ENCODE measurements at regions not wholly inside any gene's neighbourhood (a gene's known extent, or its start where the extent isn't known, plus 50 kb on each side); places are given as distances from the start of the nearest gene placed in this dataset.
"Not testable (repeated sequence)": the region's sequence is repeated elsewhere in the genome, so short reads cannot be mapped to it uniquely, and the experiment has no call there.

DNA sequence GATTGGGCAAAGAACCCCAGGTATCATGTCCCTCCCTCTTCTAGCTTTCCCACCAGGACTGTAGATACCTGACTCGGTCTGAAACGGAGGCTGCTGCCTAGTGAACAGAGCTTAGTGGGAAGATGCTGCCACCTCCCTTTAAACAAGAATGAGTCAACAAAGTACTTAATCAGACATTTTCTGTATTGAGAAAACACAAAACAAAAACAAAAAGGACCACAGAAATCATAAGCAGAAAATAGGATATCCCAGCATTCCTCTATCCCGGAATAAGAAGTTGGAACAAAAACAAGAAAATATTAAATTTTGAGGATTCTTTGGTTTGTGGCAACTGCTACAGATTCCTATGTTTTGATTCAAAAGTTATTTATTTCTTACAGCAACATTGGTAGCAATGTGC is 51.7 kb upstream of the COL8A1 start:
- DNase-seq = no peak

DNA sequence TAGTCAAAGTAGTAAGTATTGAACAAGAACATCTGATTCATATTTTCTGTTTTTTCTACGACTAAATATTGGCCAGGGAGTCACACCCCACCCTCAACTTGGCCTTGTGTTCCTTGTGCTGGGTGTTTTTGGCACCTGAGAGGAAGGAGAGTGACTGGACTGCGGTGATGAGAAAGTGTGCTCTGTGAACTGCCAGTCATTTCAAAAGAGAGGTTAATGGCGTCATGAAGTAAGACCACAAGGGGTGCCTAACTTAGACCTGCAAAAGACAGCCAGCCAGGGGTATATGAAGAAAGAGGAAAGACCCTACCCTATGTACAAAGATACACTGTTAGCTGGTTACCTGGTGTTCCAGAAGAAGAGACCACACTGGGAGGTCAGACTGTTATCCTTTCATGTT is 58.4 kb upstream of the COL8A1 start:
- DNase-seq = no peak

DNA sequence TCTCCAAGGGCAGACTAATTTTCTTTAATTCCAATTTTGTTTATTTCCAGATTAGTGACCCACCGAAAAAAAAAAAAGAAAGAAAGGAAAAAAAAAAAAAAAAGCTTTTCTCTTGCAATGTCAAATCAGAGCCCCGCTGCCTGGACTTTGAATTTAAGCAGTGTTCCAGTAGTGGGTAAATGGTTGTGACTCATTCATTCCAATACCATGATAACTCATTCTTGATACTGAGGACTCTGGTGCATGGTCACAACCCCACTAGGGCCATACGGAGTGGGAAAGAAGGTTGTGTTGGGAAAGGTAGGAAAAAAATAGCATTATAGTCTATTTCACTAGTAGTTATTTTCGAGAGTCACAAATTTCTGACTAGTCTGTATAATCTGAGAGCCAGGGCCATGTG is 59.1 kb upstream of the COL8A1 start:
- DNase-seq = no peak

DNA sequence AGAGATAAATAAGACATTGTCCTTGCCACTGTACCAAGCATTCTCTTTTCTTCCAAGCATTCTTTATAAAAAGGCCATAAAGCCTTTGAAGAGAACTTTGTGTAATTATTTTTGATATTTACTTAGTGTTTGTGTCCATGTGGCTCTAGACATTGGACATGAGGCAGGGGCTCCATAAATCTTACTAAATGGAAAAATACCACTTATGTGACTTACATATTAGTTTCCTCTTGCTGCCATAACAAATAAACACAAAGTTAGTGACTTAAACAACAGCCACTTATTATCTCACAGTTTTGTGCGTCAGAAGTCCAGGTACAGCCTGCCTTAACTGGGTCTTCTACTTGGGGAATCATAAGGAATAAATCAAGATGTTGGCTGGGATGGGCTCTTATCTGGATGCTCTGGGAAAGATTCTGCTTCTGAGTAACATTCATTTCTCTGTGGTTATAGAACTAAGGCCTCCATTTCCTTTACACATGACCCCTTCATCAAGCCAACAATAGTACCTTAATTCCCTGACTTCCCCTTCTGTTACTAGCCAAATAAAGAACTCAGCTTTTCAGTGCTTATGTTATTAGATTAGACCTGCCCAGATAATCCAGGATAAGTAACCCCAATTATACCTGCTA is 59.9 kb upstream of the COL8A1 start:
- DNase-seq = no peak

DNA sequence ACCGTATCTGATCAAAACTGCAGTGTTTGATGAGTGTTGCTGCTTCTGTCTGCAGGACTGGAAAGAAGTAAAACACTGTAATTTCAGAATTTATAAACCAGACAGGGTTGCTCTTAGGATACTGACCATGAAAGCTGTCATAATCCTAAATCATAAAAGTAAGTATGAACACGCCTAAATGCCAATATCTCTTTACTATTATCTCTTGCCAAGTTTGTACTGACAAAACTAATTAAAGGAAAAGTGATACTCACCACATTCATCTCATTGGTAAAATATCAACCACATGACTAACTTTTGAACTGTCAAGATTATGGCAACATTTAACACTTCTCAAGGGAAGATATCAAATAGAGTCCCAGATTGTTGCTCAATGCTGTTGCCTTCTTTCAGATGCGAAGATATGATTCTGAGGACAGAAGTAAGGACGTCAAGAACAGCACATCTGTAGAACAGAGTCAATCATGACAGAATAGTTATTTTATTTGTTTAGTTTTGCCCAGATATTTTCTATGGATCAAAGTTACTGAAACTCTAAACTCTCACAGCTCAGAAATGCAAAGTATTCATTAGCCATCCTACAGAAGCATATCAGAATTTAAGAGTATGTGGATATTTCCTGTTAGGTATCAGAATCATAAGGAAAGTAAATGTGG is 61.4 kb upstream of the COL8A1 start:
- no peak for DNase-seq

DNA sequence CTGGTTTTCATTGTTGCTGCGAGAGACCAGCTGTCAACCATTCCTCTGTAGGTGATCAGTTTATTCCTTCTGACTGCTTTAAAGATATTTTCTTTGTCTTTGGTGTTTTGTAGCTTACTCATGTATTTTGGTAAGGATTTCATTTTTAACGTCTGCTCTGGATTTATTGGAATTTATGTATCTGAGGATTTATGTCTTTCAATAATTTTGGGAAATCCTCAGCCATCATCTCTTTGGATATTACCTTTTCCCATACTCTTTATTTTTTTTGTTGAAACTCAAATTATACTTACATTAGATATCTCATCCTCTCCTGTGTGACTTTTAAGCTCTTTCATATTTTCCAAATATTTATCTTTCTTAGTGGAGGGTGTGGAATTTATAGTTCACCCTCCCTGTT is 62.7 kb upstream of the COL8A1 start:
- no peak for DNase-seq

DNA sequence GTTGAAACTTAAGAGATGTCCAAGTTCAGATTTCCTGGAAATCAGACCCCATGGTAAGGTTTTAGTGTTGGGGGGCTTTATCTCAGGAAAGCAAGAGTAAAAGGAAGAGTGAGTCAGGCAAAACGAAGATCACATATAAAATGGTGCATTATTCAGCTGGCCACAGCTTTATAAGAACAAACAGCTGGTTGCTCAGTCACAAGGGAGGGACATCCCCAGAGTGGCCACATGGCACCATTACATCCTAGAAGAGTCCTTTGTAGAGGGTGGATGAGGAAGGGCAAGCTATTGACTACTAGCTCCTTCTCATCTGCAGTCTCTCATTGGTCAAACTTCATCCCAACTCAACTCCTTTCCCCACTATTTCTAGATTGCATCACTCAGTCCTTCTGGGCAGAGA is 68.3 kb upstream of the COL8A1 start:
- DNase-seq = no peak

DNA sequence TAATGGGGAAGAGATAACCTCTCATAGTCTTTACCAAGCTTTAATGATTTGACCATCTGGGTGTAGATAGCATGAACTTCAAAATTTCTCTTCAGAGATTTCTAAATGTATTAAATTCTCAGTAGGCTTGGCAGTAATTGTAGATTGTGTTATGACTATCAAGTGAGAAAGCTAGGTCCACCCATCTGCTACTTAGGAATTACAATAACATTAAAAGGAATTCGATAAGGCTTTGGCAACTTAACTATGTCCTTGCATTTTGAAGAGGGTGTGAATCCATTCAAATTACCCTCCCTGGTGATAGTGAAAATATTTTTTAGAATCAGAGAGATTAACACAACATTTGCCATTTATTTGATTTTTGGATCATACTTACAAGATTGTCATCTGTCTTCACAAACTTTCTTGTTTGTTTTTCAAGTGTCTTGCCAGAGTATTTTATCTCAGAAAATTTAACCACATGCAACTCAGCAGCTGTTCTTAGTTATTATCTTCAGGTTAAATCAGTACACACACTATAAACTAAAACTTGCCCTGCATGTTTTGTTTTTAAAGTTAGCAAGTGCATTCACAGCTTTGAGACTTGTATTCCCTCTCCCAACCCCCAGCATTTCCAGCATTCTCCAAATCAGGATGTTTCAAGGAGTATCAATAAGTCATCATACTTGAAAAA is 69.6 kb upstream of the COL8A1 start:
- no peak for DNase-seq

DNA sequence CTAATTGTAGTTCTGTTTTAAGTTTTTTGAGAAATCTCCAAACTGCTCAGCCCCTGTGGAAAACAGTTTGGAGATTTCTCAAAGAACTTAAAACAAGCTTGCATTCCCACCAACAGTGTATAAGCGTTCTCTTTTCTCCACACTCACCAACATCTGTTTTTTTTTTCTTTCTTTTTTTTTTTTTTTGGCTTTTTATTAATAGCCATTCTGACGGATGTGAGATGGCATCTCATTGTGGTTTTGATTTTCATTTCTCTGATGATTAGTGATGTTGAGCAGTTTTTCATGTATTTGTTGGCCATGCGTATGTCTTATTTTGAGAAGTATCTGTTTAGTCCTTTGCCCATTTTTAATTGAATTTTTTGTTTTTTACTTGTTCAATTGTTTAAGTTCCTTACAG is 73.1 kb upstream of the COL8A1 start:
- no peak for DNase-seq

DNA sequence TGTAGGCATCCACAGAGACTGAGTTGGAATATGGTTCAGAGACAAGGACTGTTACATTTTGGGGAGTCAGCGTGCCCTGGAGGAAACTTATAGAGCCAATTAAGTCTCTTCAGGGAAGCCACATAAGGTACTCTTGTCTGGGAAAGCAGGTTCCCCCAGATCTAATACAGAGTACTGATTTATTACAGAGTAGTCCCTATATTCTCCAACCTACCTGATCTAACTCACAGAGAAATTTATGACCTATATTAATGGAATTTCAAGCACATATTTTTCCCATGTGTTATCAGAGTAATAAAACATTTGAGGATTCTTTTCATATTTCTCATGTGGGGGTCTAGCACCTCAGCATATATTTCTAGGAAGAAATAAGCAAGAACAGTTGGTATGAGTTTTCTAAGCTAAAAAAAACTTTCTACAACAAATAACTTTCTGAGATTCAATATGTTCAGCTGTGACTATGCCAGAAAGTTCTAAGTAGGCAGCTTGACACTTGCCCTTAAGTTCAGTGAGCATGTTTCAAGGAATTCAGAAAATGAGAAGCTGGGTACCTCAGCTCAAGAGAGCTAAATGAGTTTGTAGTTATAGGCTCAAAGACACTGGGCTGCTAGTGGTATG is 75.3 kb upstream of the COL8A1 start:
- DNase-seq = no peak

DNA sequence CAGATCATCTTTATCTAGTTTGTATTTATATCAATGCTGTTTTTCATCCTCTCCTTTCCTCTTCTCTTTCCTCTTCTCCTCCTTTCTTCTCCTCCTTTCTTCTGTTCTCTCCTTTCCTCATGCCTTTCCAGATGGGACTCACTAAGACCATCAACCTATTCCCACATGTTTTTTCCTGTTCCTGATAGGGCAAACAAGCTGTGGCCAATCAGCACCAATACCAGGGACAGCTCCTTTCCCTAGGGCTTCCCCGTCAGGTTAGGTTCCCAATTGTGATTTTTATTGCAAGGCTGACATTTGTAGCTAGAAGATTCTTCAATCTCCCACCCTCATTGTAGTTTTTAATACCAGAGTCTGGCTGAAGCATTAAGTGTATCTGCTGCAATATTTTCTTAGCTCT is 76.3 kb upstream of the COL8A1 start:
- DNase-seq = no peak

DNA sequence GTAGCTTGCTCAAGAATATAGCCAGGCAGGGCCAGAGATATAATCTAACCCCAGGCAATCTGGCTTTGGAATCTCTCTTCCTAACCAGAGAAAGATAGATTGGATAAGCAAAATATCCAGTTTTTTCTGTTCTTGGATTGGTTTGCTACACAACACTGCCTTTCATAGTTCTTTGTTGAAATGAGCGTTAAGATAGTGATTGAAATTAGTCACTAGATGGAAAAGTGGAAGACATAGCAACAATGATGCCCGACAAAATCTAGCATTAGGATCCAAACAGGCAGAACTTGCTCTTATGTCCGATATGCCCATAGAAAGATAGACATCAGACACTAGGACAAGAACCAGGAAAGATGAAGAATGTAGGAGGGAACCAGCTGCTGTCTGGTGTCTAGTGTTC is 77.3 kb upstream of the COL8A1 start:
- DNase-seq = no peak

DNA sequence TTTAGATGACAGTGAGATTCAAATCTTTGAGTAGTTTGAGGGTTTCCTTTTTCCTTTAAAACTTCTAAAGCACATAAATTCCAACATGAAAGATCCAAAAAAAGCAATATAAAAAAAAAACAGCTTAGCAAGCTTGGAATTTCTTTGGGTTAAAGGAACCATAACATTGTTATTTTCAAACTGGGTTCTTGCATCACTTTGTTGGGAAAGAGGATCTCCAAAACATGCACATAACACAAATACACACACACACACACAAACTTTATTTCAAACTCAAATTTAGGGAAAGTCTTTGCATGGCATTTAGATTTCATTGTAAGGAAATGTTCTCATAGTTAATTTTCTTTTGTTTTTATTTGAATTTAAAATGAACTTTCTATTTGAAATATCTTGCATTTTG is 79.2 kb upstream of the COL8A1 start:
- DNase-seq = no peak

DNA sequence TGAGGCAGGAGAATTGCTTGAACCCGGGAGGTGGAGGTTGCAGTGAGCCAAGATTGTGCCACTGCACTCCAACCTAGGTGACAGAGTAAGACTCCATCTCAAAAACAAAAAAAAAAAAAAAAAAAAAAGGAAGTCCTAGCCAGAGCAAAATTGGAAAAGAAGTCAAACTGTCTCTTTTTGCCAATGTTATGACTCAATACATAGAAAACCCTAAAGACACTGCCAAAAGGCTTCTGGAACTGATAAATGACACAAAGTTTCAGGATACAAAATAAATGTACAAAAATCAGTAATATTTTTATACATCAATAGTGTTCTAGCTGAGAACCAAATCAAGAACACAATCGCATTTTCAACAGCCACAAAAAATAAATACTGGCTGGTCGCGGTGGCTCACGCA is 82.5 kb upstream of the COL8A1 start:
- not testable (repeated sequence) for DNase-seq

DNA sequence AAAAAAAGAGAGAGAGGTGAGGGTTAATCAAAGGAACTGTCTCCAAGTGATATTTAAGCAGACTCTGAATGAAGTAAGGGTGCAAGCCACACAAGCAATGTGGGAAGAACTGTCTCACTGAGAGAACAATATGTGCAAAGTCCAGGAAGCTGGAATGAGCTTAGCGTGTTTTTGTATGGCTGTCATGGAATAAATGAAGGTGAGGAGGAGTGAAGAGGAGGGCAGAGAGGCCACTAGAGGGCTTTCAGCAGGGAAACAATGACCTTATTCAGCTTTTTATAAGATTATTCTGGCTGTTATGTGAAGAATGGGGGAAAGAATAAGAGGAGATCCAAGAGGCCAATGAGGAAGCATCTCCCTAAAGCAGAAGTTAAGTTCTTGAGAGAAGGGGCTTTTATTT is 86.9 kb upstream of the COL8A1 start:
- DNase-seq = no peak

DNA sequence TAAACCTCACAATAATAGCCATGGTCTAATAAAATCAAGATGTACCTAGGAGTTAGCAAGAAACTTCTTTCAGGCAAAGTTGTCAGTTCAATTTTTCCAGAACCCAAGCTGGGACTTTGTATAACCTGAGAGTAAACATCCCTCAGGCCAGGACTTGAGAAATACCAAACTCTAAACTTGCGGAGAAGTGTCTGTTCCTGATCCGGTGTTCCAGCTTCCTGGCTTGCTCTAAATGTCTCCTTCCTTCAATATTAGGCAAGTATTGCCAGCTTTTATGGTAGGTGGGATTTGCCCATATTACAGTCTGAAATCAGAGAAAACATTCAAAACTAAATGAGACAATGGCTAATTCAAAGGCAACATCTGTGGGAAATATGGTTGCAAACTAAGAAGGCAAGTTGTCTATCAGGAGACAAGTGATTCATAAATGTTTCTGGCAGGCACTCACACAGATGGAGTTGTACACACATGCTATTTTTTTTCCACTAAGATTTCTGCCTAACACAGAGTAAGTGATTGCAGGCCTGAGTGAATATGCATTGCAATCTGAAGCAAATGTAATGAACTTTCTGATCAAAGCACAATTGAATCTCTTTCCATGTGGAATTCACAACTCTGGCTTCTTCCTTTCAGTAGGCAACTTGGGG is 88.3 kb upstream of the COL8A1 start:
- DNase-seq = no peak

DNA sequence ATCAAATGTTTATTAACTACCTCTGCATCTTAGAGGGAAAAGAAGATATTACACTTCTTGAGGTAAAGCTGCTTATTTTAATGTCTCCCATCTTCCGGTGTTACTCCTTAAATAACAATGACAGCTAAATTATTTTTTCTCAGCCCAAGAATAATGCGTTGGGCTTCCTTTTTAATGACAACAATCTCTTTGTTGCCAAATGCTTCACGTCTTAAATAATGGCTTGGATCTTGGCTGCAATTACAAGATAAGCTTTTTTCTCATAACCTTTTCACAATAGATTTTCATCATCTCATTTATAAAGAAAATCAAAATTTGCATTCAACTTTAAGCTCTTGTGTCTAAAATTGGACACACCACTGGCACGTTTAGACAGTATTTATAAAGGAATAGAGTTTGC is 89.2 kb upstream of the COL8A1 start:
- DNase-seq = no peak

DNA sequence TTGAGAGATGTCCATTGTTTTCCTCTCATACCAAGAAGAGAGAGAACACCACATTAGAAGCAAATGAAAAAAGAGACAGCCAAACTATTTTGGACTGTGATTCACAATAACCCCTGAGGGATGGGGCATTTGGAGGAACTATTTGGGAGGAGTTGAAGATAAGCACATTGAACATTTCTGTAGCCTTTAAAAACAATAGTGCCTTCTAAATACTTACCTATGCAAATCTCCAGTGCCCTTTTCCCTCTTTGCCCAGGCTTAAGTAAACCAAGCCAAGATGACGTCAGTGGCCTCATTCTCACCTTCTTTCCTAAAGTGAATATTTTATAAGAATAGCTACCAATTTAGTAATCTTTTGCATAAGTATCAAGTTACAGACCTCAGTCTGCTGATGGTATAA is 89.7 kb upstream of the COL8A1 start:
- DNase-seq = no peak

DNA sequence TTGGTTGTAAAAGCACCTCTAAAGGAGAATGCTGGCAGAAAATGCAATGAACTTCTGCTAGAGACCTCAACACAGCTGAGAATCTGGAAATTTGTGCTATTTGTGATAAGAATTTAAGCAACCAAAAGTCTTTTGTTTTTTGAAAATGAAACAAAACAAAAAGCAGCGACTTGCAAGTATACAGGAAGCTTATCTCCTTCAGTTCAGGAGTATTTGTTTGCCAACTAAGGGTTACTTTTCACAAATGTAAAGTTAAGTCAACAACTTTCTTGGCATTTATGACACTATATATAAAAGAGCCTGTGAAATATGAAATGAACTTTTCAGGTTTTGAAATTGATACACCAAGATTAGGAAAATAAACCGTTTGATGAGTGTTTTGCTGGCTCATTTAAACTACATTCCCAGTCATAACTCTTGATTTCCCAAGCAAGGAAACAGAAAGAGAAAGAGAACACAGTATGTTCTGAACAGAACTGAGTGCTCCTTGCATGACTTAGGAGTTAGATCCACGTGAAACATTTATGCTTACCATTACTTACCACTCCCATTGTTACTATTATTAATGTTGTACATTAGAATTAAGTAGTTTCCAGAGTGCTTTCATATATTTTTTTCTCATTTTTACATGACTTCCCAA is 92.3 kb upstream of the COL8A1 start:
- DNase-seq = no peak

DNA sequence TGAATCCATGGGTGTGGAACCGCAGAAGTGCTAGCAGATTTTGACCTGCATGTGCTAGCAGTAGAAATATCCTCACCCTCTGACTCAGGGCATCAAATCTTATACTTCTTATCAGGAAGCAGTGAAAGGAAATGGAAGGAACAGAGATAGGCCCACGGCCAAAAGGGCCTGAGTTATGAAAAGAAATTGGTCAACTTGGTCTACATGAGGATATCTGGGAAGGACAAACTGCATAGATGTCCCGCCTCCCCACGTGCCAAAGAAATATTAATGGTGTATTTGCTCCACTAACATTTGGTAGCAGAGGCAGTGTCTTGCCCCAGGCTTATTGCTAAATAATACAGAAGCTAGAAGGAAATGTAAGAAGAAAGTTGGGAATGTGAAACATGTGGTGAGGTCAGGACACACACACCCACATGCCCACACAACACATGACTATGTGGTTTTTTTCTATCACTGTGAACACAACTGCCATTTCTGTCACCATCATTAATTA is 93.6 kb upstream of the COL8A1 start:
- no peak for DNase-seq

DNA sequence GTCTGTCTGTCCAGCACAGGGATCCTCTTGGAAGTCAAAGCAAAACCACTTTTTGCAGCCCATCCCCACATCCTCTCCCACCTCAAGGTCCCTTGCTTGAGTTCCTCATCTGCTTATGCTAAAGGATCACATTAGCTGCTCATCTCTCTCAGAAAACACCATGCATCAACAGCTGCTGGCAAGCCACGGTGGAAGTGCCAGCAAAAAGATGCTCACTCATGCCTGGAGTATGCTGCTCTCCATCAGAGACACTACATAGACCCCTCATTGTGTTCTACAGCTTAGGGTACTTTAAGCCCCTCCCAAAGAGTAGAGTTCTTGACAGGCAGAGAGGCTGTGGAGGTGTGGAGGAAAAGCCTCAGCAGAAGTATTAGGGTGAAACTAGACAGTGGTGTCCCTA is 94.6 kb upstream of the COL8A1 start:
- DNase-seq = no peak

DNA sequence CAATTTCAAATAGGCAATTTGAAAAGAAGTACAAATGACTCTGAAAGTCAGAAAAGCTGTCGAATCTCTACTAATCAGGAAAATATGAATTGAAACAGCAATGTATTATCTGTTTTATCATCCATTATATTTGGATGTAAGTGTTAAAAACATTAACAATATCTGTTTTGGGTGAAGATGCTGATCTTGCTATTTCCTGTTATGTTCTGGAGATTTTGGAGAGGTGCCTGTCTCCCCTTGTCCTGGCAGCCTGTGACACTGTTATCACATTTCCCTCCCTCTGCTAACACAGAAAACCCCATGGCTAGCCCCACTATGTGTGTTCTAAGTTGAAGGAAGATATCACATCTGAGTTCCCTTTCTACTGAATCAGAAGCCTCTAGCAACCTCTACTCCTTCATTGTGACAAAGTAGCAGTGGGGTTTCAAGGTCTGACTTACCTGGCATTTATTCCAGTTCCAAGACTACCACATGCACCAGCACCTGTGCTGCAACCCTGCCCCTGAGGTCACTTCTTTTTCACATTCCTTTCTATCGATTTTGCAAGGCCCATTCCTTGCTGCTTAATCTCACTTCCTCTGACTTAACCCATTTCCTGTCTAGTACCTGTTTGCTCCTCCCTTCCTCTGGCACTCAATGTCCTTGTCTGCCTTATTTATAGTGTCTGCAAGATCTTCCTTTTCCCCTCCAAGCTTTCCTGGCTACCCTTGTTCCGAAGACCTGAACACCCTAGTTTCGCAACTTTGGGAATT is 95.5 kb upstream of the COL8A1 start:
- no peak for DNase-seq

All from DMS153 (cell line).